Sigmoid colon (tissue), 3 donors: ENCODE measurements at regions not wholly inside any gene's neighbourhood (a gene's known extent, or its start where the extent isn't known, plus 50 kb on each side); places are given as distances from the start of the nearest gene placed in this dataset.

Experiments
- CTCF ChIP-seq, 4 experiments: fragments of 450-650 bp in 3 of 4; fragments of 200-600 bp in 1 of 4; IDR thresholded peaks; one replicate each; pipeline ENCODE4 v1.5.1; 2016 to 2019; ENCODE audit warnings: antibody characterized with exemption in 4 of 4, mild to moderate bottlenecking in 3 of 4, moderate library complexity in 2 of 4
- POLR2A ChIP-seq, 2 donors: fragments of 450-650 bp; IDR thresholded peaks; one replicate each; pipeline ENCODE4 v1.6.1; 2016; ENCODE audit warnings: antibody characterized with exemption in 2 of 2, mild to moderate bottlenecking in 2 of 2, moderate library complexity in 2 of 2

- TF ChIP-seq CTCF (IDR thresholded peaks at IDR 0.05) = no peak
- no peak for TF ChIP-seq POLR2A (IDR thresholded peaks at IDR 0.05)
Measured at GRCh38 chr12:114291389-114292060, 114.4 kb downstream of the TBX5 start.
